GM19099 (cell line): ENCODE measurements at regions not wholly inside any gene's neighbourhood (a gene's known extent, or its start where the extent isn't known, plus 50 kb on each side); places are given as distances from the start of the nearest gene placed in this dataset.

Experiments used
- POLR2A ChIP-seq: IDR thresholded peaks from 3 replicates; pipeline ENCODE4 v1.6.1; 2011; ENCODE audit warnings: low read depth; ENCODE audit not compliant: insufficient read length; ENCODE audit errors: extremely low read depth

DNA sequence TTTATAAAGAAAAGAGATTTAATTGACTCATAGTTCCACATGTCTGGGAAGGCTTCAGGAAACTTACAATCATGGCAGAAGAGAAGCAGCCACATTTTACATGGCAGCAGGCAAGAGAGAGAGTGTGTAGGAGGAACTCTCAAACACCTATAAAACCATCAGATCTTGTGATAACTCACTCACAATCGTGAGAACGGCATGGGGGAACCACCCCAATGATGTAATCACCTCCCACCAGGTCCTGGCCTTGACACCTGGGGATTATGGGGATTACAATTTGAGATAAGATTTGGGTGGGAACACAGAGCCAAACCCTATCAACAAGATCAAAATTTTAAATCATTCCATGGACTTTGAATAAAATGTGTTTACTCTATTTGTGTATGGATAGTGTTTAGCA is 575.6 kb downstream of the ADCYAP1 start:
- TF ChIP-seq POLR2A: no peak

DNA sequence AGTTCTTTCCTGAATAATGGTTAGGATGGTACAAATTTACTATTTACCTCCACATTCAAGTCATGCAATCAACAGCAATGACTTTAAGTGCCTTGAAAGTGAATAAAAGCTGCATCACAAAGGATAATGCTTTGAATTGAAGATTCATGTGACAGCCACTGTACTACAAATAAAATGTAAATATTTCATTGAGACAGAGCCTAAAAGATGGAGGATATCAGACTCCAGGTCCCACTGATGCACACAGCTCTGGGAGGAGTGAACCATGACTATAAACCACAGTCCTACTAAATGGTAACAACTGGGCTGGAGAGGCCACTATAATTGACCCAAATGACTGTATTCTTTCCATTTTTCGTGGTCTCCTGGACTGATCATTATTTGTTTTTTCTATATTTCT is 576.9 kb downstream of the ADCYAP1 start:
- TF ChIP-seq POLR2A: no peak

- TF ChIP-seq POLR2A: no peak
Observed at GRCh38 chr18:1483385-1483784, 578.7 kb downstream of the ADCYAP1 start.

DNA sequence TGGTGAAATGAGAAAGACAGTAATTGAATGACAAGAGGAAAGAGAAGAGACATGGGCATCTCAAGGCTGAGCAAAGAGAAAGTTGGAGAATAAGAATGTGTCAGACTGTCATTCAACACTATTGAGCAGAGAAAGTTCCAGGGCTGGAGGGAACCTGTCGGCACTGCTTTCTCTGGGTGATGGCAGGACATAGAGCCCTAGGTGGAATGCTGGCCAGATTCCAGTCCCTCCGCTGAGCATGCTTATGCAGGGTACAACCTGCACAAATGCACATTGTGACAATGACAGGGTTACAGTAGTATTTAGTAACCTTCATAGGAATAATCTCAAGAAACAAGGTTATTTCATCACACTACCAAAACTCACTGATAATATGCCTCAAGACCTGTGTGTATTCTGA is 582.8 kb downstream of the ADCYAP1 start:
- TF ChIP-seq POLR2A: no peak

- no peak for TF ChIP-seq POLR2A
Observed at GRCh38 chr18:1488394-1488793, 583.7 kb downstream of the ADCYAP1 start.

- no peak for TF ChIP-seq POLR2A
Observed at GRCh38 chr18:1488957-1489356, 584.3 kb downstream of the ADCYAP1 start.

DNA sequence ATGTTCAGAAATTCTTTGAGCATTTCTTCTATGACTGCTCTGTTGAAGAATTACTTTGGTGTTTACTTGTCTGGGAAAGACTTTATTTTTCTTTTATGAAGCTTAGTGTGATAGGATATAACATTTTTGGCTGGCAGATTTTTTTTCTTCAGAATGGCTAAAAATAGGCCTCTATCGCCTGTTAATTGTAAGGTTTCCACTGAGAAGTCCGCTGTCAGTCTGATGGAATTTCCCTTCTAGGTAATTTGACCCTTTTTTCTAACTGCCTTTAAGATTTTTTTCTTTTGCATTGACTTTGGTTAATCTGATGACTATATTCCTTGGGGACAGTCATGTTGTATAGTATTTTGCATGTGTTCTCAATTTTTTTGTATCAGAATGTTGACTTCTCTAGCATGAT is 590.7 kb downstream of the ADCYAP1 start:
- no peak for TF ChIP-seq POLR2A

- TF ChIP-seq POLR2A: no peak
Observed at GRCh38 chr18:1496096-1496495, 591.4 kb downstream of the ADCYAP1 start.

DNA sequence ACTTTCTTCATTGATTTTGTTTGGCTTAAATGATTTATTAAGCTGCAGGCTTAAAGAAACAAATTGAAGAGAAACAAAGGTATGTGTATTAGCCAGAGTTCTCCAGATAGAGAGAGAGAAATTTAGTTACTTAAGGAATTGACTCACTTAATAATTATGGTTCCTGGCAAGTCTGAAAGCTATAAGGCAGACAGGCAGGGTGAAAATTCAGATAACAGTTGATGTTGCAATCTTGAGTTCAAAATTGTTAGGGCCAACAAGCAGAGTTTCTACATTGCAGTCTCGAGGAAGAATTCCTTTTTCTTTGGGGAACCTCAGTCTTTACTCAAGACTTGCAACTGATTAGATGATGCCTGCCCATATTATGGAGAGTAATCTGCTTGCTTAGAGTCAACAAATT is 593.5 kb downstream of the ADCYAP1 start:
- no peak for TF ChIP-seq POLR2A

- no peak for TF ChIP-seq POLR2A
Observed at GRCh38 chr18:1499265-1499664, 594.6 kb downstream of the ADCYAP1 start.

GRCh38 chr18:1503847-1504246 is 599.2 kb downstream of the ADCYAP1 start:
- TF ChIP-seq POLR2A: no peak

DNA sequence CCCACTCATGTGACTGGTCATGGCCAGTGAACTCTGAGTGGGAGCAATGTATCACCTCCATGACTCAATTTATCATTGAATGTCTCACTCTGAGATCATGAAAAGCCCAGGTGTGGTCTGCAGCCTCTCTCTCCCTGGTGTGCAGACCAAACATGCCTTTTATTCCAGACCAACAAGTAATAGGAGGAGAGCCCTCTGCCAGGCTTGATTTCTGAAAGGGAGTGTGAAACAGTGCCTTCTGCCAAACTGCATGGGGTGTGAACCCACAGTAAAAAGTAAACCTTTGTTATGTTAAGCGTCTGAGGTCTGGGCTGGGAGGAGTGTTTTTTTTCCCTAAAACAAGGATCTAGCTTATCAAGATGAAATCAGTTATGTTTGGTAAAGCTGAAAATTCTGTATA is 601.2 kb downstream of the ADCYAP1 start:
- no peak for TF ChIP-seq POLR2A

- TF ChIP-seq POLR2A: no peak
Observed at GRCh38 chr18:1510542-1511179, 606.0 kb downstream of the ADCYAP1 start.

DNA sequence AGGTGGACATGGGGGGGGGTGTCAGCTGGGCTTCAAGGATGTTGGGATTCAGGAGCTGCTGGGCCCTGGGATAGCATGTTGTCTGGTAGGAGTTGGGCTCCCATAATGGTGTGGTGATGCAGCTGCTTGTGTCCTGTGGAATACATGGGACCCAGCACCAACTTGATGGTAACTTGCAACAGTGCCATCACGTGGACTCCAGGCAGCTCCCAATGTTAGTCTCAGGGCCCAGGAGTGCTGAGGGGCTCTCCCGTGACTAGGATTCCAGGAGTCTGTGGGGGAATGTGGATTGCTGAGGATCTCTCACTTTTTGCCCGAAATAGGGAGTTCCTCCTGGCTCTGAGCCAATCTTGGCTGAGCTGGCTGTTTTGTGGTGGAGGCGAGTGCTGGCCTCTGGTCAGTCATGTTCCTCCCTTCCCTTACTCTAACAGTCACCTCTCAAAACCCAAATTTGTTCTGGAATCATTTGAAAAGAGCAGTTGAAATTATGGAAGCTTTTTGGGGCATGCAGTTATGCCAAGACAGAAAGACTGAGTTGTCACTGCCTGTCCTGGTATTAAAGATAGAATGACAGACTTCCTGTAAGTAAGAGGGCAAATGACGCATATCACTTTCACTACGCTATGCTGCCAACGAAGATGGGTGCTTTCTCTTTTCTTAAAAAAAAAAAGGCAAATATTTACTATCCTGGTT is 607.1 kb downstream of the ADCYAP1 start:
- no peak for TF ChIP-seq POLR2A

GRCh38 chr18:1513519-1513918 is 608.8 kb downstream of the ADCYAP1 start:
- TF ChIP-seq POLR2A: no peak

DNA sequence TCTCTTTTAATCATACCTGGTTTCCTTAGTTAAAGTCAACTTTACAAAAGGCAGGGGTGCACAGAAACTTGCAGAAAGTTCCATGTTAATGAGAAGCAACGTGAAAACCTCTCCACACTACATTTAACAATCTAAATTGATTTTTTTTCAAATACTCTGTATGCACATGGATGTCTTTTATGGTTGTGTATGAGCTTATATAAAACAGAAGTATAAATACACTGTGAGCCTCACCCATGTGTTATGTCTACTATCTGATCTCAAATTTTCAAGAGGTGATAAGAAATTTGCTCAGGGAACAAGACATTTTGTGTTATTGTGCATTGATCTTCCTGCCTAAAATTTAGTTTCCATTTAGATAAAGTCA is 617.6 kb downstream of the ADCYAP1 start:
- TF ChIP-seq POLR2A: no peak

GRCh38 chr18:1526991-1527390 is 622.3 kb downstream of the ADCYAP1 start:
- no peak for TF ChIP-seq POLR2A
